HK-2 (cell line): ENCODE measurements at regions not wholly inside any gene's neighbourhood (a gene's known extent, or its start where the extent isn't known, plus 50 kb on each side); places are given as distances from the start of the nearest gene placed in this dataset.

Source experiments
- DNase-seq: peaks from one replicate; pipeline ENCODE4 v3.0.0-alpha.2; 2018; ENCODE audit not compliant: unreplicated experiment

DNA sequence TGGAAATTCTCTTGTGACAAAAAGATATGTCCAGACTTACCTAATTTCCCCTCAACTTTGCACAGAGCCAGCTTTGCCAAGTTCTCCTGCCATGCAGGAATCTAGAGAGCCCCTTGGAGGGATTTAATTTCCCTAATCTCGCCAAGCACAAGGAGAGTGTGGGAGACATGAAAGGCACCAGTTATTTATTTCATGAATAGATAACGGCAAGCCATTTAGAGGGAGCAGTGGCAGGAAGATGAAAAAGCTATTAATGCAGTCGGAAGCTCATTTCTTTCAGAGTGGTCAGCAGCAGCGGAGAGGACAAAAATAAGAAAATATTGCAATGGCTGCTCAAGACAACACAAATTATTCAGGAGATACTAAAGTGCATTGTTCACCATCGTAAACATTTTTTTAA is 150.9 kb upstream of the WSCD2 start:
- DNase-seq = no peak

DNA sequence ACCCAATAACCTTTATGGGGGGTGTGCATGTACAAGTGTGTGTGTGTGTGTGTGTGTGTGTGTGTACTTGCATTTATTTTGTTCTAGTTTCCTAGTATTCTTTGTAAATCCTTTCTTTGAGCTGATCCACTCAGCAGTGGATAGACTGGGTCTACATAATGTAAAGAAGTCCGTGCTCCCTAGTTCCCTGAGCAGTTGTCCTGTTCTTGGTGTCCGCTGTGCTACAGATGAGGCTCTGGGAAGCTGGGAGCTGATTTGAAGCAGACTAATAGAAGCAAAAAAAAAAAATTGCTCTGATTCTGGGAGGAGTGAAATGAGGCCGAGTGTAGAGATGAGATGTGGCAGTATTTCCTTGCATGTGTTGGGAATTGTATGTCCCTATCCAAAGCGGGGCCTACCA is 150.4 kb upstream of the WSCD2 start:
- DNase-seq = no peak

DNA sequence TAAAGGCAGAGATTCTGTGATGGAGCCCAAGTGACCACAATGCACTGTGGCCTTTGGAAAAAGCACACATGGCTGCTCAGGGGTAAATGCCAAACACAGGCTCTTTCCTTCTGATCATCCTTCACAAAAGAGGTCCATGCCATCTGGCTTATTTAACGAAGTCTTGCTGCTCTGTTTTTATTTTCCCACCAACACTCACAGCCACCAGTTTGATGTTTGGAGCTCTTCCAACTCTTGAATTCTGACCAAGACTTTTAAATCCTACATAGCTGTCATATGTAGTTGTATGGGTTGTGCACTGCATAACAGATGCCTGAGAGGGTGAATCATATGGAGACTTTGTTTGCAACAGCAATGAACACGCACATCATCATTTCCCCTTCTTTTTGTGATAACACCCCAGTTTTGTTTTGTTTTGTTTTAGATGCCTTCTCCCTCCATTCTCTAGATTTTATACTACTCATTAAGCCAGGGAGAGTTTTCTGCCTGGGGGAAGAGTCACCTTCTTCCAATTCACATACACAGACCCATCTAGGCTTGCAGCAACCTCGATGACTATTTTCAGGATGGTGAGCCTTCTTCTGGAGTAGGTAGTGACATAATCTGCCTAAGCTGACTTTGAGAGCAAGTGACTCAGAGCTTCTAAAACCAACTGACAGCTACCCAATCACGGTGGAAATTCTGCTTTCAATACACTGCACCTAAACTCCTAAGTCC is 145.2 kb upstream of the WSCD2 start:
- no peak for DNase-seq

DNA sequence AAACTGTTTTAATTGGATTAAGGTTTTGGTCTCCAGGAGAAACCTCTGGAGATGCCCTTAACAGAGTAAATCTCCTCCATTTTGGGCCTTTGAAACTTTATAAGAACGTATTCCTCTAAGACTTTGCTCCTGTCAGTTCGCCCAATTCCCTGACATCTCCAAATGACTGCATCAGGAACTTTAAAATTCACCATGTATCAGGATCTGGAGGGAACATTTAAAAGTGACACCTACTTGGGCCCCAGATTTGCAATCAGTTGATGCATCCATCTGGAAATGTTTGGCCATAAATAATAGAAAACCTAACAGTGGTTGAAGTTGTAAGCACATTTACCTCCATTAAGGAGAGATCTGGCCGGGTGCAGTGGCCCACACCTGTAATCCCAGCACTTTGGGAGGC is 144.1 kb upstream of the WSCD2 start:
- no peak for DNase-seq

DNA sequence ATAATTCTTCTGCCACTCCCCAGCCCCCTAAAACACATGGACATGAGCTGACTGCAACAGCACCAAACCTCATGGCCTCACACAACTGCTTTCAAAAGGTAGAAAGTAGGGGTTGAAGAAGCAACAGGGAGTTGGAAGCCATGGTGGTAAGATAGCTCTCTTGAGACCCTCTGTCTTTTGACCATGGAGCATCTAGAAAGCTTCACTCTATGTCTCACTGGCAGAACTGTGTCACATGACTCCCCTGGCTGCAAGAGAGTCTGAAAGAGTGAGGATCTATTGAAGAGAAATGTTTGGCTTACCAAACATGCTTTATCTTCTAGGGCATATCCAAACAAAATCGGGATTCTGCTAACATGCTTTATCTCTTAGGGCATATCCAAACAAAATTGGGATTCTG is 142.9 kb upstream of the WSCD2 start:
- DNase-seq = no peak

DNA sequence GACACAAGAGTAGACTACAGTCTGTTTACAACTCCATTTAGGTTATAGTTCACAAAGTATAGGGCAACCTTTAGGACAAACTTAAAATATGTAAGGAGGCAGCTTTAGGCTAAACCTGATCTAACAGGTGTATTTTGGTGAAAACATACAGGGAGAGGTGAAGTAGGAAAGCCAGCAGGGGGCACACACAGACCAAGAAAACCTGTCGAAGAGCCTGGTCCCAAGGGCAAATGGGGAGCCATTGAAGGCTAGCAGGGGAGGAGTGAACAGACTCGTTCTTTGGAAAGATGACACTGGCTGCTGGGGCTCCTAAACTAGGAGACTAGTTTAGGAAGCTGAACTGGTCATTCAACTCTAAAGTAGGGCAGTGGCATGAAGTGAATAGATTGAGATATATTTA is 138.8 kb upstream of the WSCD2 start:
- DNase-seq = peak; percentile 5

DNA sequence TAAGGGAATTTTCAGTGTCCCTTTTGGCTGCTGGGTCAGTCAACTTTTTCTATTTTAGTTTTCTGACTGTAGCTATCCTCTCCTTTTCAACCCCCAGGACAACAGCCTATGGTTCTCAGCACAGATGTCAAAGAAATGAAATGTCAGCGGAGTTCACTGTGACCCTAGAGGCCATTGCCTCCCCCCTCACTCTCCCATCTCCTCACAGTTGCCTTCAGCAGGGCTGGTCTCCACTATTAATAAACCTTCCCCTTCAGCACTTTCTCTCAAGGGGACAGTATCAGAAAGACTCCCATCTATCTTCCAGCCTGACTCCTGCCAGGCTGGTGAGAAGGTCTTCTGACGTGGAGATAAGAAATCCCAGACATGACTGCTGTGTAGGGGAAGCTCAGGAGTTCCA is 137.1 kb upstream of the WSCD2 start:
- no peak for DNase-seq

DNA sequence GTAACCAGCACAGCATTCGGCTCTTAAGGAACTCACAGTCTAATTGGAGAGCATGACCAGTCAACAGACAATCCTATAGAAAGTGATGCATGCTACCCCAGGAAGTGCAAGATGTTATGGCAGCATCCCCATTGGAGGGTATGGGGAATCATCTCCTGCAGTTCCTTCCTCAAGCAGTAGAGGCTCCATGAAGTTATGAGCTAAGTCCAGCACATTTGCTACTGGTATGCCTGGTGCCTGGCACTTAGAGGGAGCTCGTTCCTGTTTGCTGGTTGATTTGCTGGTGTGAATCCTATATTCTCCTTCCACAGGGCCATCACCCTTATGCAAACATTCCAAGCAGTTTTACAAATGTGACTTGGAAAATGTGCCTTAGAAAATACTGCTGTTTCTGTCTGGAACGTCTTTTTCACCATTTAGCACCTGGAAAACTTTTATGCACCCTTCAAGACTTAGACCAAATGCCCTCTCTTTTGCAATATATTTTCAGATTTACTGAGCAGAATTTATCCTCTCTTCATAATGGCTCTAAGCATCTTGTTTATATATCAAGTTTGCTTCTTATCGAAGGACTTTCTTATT is 136.1 kb upstream of the WSCD2 start:
- peak; percentile 10 for DNase-seq

DNA sequence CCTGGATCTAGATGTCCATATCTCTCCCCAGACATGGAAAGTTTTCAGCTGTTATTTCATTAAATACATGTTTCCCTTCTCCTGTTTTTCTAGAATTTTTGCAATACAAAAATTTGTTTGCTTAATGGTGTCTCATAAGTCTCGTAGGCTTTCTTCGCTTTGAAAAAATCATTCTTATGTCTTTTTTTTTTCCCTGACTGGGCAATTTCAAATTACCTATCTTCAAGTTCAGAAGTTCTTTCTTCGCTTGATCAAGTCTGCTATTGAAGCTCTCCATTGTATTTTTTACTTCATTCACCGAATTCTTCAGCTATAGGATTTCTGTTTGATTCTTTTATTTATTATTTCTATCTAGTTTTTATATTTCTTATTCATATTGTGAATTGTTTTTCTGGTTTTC is 130.2 kb upstream of the WSCD2 start:
- no peak for DNase-seq

DNA sequence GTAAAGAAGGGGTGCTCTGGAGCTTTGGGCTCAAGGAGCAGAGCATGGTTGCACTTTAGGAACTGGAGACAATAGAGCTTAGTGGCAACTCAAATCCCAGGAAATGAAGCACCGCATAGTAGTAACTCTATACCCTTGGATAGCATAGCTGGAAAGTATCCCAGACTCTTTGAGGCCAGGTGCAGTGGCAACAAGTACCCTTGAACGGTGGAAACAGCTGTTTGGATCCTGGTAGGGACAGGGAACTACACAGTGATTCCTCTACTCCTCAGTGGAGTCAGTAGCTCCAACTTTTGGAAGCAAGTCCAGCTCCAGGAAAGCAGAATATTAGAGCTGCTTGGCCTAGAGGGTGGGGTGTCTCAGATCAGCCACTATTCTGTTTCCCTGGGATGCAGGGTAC is 129.0 kb upstream of the WSCD2 start:
- DNase-seq = no peak

DNA sequence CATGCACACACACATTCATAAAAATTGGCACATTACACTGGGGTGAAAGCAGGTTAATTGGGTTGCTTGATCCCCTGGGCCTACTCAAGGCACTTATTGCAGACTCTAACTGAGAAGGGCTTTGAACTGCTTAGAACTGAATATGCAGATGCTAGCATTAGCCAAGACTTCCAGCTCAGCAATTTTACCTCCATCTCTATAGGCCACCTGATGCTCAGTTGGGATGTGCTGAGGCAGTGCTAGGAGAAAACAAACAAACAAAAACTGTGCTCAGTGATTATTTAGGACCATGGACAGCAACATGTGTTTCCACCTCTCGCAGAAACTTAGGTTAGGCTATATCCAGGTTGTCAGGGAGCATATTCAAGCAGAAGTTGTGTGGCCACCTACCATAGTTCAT is 124.8 kb upstream of the WSCD2 start:
- DNase-seq = no peak

DNA sequence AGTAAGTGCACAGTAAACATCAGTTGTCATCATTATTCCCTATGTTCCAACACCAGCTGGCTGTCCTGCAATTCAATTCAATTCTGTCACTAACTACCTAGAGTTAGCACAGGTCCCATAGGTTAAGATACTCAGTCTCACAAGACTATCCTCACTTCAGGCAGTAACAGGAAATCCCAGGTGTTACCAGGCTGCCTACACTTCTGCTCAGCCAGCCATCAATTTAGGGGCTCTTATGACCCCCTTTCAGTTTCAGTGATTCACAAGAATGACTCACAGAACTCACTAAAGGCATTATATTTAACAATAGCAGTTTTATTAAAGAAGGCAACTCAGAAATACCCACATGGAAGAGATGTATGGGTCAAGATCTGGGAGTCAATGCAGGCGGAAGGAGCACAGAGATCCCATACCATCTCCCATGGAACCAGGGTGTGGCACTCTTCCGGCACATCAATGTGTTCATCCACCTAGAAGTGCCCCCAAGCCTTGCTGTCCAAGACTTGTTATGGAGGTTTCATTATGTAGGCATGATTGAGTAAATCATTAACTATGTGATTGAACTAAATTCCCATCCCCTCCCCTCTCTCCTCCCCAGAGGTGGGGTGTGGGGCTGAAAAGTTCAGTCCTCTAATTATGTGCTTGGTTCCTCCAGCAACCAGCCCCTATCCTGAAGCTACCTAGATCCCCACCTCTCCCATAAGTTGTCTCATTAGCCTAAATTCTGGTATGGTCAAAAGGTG is 120.8 kb upstream of the WSCD2 start:
- no peak for DNase-seq

DNA sequence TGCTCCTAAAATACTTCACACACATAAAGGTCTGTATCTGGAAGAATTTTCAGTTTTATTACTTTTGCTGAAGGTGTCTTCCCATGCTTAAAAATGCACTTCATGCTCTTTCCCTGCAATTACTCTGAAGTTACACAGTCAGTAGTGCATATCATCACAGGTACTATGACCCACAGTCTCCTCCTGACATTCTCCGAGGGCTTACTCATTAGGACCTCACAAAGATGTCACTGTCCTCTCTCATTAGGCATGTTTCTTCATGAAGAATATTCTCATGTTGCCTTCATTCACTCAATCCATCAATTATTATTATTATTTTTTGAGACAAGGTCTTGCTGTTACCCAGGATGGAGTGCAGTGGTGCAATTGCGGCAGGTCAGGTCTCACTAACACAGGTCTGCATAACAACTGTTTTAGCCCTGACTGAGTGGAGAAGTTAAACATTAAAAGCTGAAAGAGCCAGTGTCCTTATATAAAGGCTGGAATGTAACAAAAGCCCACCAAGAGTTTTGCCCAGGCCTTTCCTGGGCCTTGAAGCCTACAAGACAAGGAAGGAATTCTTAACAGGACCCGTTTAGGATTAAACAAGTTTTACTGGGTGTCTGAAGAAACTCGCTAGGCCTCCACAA is 119.5 kb upstream of the WSCD2 start:
- no peak for DNase-seq

DNA sequence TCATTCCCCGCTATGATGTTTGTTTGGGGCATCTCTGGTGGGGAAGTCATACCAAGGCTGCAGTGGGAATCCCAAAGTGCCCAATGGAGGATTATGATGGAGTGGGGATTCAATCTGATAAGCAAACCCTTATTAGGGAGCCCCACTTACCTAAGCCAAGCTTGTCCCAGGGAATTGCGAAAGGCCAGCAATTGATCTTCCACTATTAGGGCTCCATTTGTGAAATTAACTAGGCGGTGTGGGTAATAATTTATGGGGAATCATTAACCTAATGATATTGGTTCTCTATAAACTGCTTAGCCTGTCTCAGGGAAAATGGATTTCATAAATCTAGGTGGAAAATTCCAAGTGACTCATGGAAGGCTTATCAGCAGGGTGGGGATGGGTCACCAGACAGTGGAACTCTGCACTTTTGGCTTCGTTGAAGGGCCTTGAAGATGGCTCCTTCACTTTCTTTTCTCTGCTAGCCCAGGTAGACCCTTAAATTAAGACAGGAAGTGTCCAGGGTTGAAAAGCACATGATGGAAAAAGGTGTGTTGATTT is 113.0 kb upstream of the WSCD2 start:
- DNase-seq = no peak

DNA sequence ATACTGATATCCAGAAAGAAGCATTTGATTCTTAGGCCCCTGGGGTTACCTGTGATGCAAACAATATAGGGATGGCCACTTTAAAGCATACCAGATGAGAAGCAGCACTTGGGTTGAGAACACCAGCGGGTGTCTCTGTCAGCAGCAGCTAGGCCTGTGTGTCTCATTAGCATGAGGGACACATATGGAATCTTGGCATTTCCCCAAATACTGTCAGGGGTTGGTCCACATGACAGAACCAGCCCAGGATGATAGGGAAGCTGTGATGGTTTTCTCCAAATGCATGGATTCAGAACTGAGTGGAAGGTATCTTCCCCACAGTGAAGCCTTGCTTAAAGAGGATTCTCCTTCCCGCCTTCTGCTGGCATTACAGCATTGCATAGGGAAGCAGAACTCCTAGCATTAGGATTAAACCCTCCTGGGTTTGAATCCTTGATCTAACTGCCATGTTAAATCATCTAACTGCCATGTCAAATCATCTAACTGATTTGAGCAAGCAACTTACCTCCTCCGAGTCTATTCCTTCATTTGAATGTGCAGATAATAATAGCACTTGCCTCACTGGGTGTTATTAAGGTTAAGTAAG is 111.5 kb upstream of the WSCD2 start:
- DNase-seq = no peak

DNA sequence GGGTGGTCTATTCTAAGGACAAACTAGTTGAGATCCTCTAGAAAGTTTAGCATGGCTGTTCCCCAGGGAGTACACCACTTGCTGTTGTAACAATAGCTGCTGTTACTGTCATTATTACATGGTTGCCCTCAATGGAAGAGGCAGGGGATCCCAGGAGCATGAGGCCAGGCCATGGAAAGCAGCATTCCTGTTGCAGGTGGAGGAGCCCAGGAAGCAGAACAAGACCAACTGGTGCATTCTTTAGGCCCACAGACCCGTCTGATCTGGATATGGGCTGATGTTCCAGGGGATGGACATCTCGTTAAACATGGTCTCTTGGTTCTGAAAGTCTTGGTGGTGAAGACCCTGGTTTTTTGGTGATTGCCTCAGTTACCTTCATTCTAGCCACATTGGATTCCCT is 109.2 kb upstream of the WSCD2 start:
- no peak for DNase-seq

DNA sequence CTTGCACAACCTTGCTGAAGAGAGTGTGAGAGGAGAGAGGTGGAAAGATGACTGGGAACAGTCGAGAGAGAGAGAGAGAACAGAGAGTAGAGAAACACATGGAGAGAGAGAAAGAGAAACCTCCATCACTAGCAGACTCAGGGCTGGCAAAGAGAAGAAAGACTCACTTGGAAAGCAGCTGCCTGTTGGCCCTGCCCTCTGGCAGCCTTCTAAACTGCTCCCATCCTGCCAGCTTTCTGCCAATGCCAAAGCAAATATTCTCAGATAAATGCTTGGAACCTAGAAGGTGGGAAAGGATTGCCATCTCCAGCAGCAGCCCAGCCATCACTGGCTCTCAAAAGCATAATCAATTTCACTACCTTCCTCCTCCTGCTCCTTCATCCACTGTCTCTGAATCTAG is 107.9 kb upstream of the WSCD2 start:
- DNase-seq = no peak

DNA sequence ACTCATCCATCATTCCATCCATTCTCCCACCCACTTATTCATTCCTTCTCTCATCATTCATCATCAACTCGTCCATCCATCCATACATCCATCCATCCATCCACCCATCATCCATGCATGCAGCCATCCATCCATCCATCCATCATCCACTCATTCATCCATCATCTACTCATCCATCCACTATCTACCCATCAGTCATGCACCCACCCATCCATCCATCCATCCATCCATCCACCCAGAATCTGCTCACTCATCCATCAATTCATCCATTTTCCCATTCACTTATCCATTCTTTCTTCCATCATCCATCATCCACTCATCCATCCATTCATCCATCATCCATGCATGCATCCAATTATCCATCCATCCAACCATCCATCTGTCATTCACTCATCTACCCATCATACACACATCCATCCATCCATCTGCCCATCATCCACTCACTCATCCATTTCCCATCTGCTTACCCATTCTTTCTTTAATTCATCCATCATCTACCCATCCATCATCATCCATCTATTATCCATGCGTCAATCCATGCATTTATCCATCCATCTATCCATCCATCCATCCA is 107.1 kb upstream of the WSCD2 start:
- DNase-seq = no peak

DNA sequence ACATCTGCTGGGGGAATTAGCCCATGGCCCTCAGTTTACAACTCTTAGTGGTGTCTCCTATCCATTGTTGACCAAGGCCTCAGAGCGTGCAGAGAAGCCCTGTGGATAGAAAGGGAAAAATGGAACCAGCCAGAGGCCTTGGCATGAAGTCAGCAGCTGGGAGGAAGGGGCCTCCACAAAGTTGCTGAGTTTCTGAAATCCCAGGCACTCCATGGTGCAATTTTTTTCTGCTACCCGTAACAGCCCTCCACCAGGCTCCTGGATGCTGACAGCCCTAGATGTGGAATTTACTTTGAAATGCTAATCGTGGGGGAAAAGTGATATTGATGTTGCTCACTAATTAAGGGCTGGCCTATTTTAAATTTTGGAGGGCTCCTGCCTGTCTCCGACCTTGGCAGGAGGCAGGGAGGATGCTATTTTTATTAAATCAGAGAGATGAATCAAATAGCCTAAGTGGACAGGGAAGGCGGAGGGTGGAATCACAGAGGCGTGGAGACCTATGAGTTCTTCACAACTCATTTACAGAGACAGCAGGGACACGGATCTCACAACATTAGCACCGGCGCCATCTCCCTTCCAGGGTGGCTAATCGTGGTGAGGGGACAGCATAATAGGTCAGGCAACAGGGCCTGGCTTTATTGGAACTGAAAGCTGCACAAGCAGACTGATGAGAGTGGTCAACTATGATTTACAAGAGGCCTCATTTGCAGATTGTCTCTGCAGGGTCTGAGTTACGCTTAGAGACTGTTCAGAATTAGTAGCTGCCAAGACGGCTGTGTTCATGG is 99.8 kb upstream of the WSCD2 start:
- DNase-seq = no peak

DNA sequence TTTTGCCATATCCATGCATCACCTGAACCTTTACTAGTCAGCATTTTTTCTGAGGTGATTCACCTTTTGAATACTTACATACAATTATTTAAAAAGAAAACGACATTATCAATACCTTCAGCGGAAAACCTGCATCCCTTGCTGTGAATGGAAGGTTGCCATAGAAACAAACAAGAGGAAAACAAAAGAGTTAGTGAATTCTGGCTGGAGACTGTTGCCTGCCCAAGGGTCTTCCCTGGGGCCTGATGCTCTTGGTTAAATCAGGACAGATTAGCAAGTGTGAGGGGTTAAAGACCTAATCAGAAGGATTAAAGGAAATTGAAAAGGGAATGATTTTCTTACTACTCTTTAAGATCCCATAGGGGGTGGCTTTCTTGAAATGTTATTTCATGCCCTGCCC is 96.0 kb upstream of the WSCD2 start:
- DNase-seq = no peak

DNA sequence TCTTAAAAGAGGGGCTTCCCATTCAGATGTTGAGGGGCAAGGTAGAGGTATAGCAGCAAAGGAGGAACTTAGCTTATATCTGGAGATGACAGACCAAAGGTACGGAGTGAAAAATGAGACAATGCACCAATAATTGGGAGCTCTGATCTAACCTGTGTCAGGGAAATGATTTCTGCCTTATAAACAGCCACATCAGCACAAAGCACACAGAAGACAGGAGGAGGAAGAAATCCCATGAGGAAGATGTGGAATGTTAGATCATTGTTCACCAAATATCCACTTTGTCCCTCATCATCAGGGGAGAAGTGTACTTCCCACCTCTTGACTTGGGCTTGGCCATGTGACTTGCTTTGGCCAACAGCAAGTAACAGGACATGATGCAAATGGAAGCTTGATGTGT is 93.7 kb upstream of the WSCD2 start:
- DNase-seq = no peak
